H1 (cell line): ENCODE measurements at regions not wholly inside any gene's neighbourhood (a gene's known extent, or its start where the extent isn't known, plus 50 kb on each side); places are given as distances from the start of the nearest gene placed in this dataset.
"Not testable (repeated sequence)": the region's sequence is repeated elsewhere in the genome, so short reads cannot be mapped to it uniquely, and the experiment has no call there.

Experiments used
- CTCF ChIA-PET: fragments of 300-600 bp; sonication (Branson Sonifier 250); formaldehyde crosslinking; loops from one replicate; lab custom pipeline; 2021; ENCODE audit not compliant: partially characterized antibody; lab: Charles Lee
- POLR2A ChIA-PET: fragments of 300-600 bp; sonication (Branson Sonifier 250); formaldehyde crosslinking; loops from one replicate; lab custom pipeline; 2021; ENCODE audit warnings: inconsistent platforms; ENCODE audit not compliant: partially characterized antibody; lab: Charles Lee
- DNase-seq, 2 experiments: peaks; one replicate each; pipeline versions ENCODE4 v3.0.0 to v3.0.0-alpha.2; 2010 to 2022; ENCODE audit warnings: low spot score in 2 of 2, low read depth in 1 of 2, mixed read lengths in 1 of 2
- FAIRE-seq: peaks from 2 replicates; lab custom pipeline; 2011; peaks lifted over from hg19 to GRCh38; lab: Jason Lieb, UNC
- H2AFZ ChIP-seq: 2 replicates; pipeline ENCODE4 v1.8.1; 2012; ENCODE audit warnings: low read length, inconsistent platforms
- H2AK5ac ChIP-seq: 2 replicates; pipeline ENCODE4 v1.6.1; 2013; ENCODE audit warnings: low read depth, low read length
- H2BK120ac ChIP-seq: replicated peaks from 2 replicates; pipeline ENCODE3; 2013; ENCODE audit warnings: low read depth, low read length, inconsistent platforms
- H2BK12ac ChIP-seq: 2 replicates; pipeline ENCODE4 v1.6.1; 2013; ENCODE audit warnings: low read depth, low read length
- H2BK15ac ChIP-seq: 2 replicates; pipeline ENCODE4 v1.6.1; 2013; ENCODE audit warnings: low read length
- H2BK20ac ChIP-seq: 2 replicates; pipeline ENCODE4 v1.6.1; 2013; ENCODE audit warnings: low read length
- H2BK5ac ChIP-seq: 2 replicates; pipeline ENCODE4 v1.6.1; 2013; ENCODE audit warnings: low read depth, low read length
- H3K14ac ChIP-seq: 2 replicates; pipeline ENCODE4 v1.6.1; 2013; ENCODE audit warnings: inconsistent platforms; ENCODE audit not compliant: insufficient read length
- H3K18ac ChIP-seq: 2 replicates; pipeline ENCODE4 v1.6.1; 2013; ENCODE audit warnings: low read length; ENCODE audit errors: extremely low read depth
- H3K23ac ChIP-seq: 2 replicates; pipeline ENCODE4 v1.6.1; 2013; ENCODE audit warnings: inconsistent platforms; ENCODE audit not compliant: insufficient read length
- H3K23me2 ChIP-seq: 2 replicates; pipeline ENCODE4 v1.6.1; 2013; ENCODE audit warnings: low read depth, low read length
- H3K27ac ChIP-seq: 2 replicates; pipeline ENCODE4 v1.6.1; 2011; ENCODE audit warnings: low read depth, low read length, inconsistent platforms
- H3K27me3 ChIP-seq, 4 experiments: replicated peaks in 1 of 4; 1 replicate in 1 of 4; 2 replicates in 3 of 4; pipeline versions ENCODE4 v1.6.1 to v1.8.1; 2011 to 2013; ENCODE audit warnings: low read length in 3 of 4, mild to moderate bottlenecking in 3 of 4, inconsistent platforms in 2 of 4, mixed read lengths in 2 of 4, moderate library complexity in 1 of 4; ENCODE audit not compliant: control insufficient read depth in 3 of 4, insufficient read depth in 3 of 4; ENCODE audit errors: extremely low read depth in 1 of 4
- H3K36me3 ChIP-seq, 4 experiments: 2 replicates each; pipeline versions ENCODE4 v1.6.1 to v1.8.1; 2011 to 2013; ENCODE audit warnings: mild to moderate bottlenecking in 4 of 4, low read length in 3 of 4, moderate library complexity in 2 of 4, control low read depth in 1 of 4, inconsistent platforms in 1 of 4; ENCODE audit not compliant: insufficient read depth in 4 of 4, control insufficient read depth in 2 of 4
- H3K4ac ChIP-seq: replicated peaks from 2 replicates; pipeline ENCODE3; 2013; ENCODE audit warnings: low read length, low read depth, mixed read lengths, inconsistent platforms; ENCODE audit not compliant: insufficient read length
- H3K4me1 ChIP-seq, 4 experiments: replicated peaks in 1 of 4; 1 replicate in 1 of 4; 2 replicates in 3 of 4; pipeline versions ENCODE4 v1.6.1 to v1.8.1; 2011 to 2013; ENCODE audit warnings: low read length in 3 of 4, inconsistent platforms in 2 of 4, mixed read lengths in 1 of 4; ENCODE audit not compliant: insufficient read depth in 4 of 4, control insufficient read depth in 3 of 4
- H3K4me2 ChIP-seq, 2 experiments: 2 replicates each; pipeline versions ENCODE4 v1.6.1 to v1.8.1; 2011 to 2013; ENCODE audit warnings: low read depth in 2 of 2, low read length in 2 of 2, control low read depth in 1 of 2, inconsistent platforms in 1 of 2, mild to moderate bottlenecking in 1 of 2; ENCODE audit not compliant: insufficient read depth in 1 of 2
- H3K4me3 ChIP-seq, 4 experiments: fragments of 200-600, 300-600 bp in 1 of 4; sonication (generic), shearing (Covaris generic), sonication (Bioruptor Twin) in 1 of 4; 2 replicates each; pipeline versions ENCODE4 v1.5.1 to v1.8.1; 2011 to 2016; ENCODE audit warnings: low read length in 4 of 4, low read depth in 3 of 4, control low read depth in 2 of 4, inconsistent platforms in 2 of 4, mild to moderate bottlenecking in 2 of 4, mixed read lengths in 1 of 4, moderate library complexity in 1 of 4; ENCODE audit not compliant: insufficient read depth in 2 of 4; ENCODE audit errors: extremely low read depth in 1 of 4
- H3K56ac ChIP-seq: replicated peaks from 2 replicates; pipeline ENCODE3; 2013; ENCODE audit warnings: low read depth, mild to moderate bottlenecking, mixed read lengths, low read length, inconsistent platforms; ENCODE audit not compliant: insufficient read length
- H3K79me1 ChIP-seq: 2 replicates; pipeline ENCODE4 v1.6.1; 2013; ENCODE audit warnings: low read depth, low read length, control low read depth
- H3K79me2 ChIP-seq, 2 experiments: 2 replicates each; pipeline versions ENCODE4 v1.6.1 to v1.8.1; 2012 to 2013; ENCODE audit warnings: low read length in 2 of 2, mild to moderate bottlenecking in 2 of 2, inconsistent platforms in 1 of 2; ENCODE audit not compliant: insufficient read depth in 2 of 2, control insufficient read depth in 1 of 2
- H3K9ac ChIP-seq, 4 experiments: replicated peaks in 1 of 4; 1 replicate in 1 of 4; 2 replicates in 3 of 4; pipeline versions ENCODE4 v1.6.1 to v1.8.1; 2011 to 2013; ENCODE audit warnings: low read depth in 3 of 4, low read length in 3 of 4, control low read depth in 2 of 4, mild to moderate bottlenecking in 2 of 4, moderate library complexity in 2 of 4, inconsistent platforms in 1 of 4; ENCODE audit errors: extremely low read depth in 1 of 4
- H3K9me3 ChIP-seq, 2 experiments: 2 replicates each; pipeline versions ENCODE4 v1.6.1 to v1.8.1; 2012 to 2013; ENCODE audit warnings: mild to moderate bottlenecking in 2 of 2, moderate library complexity in 2 of 2, control low read depth in 1 of 2, inconsistent platforms in 1 of 2, low read depth in 1 of 2, low read length in 1 of 2, mixed read lengths in 1 of 2; ENCODE audit not compliant: insufficient read depth in 2 of 2
- H4K20me1 ChIP-seq, 2 experiments: replicated peaks in 1 of 2; 2 replicates each; pipeline versions ENCODE3 to v1.8.1; 2011 to 2013; ENCODE audit warnings: inconsistent platforms in 2 of 2, low read length in 2 of 2, mild to moderate bottlenecking in 1 of 2; ENCODE audit not compliant: insufficient read depth in 2 of 2, control insufficient read depth in 1 of 2
- H4K5ac ChIP-seq: 2 replicates; pipeline ENCODE4 v1.6.1; 2013; ENCODE audit warnings: low read length, low read depth, mixed read lengths, inconsistent platforms; ENCODE audit not compliant: insufficient read length
- H4K8ac ChIP-seq: 2 replicates; pipeline ENCODE4 v1.8.0; 2013; ENCODE audit warnings: mild to moderate bottlenecking, moderate library complexity, low read length, inconsistent platforms; ENCODE audit not compliant: insufficient read depth; ENCODE audit errors: extremely low read depth
- H4K91ac ChIP-seq: replicated peaks from 2 replicates; pipeline ENCODE3; 2013; ENCODE audit warnings: low read length, mixed read lengths, inconsistent platforms; ENCODE audit not compliant: insufficient read length
- POU5F1 ChIP-seq: IDR thresholded peaks from 2 replicates; pipeline ENCODE4 v1.6.1; 2011; ENCODE audit warnings: low read depth, mild to moderate bottlenecking, low read length, moderate library complexity
- WGBS, 2 experiments: shearing (Covaris generic) in 1 of 2; methylation state at CpG; one replicate each; pipeline versions ENCODE4 v1.1.6 to v1.1.7; 2013 to 2015; ENCODE audit warnings: low lambda C conversion rate in 2 of 2, mixed read lengths in 2 of 2, inconsistent platforms in 1 of 2, low coverage in 1 of 2, missing lambda C conversion rate in 1 of 2; ENCODE audit not compliant: insufficient replicate concordance in 2 of 2, insufficient coverage in 1 of 2, insufficient read length in 1 of 2; ENCODE audit errors: extremely low coverage in 1 of 2, missing lambda C conversion rate in 1 of 2; 5-methylcytosine and 5-hydroxymethylcytosine counted together

DNA sequence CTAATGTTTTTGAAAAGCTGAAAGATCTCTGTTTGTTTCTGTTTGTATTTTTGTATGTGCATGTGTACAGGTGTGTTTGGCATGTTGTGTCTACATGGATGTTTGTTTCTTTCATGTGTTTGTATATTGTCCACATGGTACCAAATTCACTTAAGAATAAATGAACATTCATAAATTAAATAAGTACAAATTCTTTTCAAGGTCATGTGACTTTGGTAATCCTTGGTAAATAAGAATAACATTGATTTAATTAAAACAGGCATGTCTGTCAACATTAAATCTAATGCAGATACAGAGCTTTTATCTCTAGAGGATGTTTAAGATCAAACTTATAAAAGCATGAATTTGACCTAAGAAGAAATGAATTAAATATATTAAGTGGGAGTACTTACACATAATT, 219.8 kb upstream of the EPHA7 start:
- no peak overlapping the region for H3K14ac ChIP-seq
- no peak overlapping the region for H3K4ac ChIP-seq
- H2BK20ac ChIP-seq: no peak overlapping the region
- no peaks in the 10 kb centered on the region for H4K20me1 ChIP-seq
- H3K4me1 ChIP-seq: no peaks in the 10 kb centered on the region; a peak in 1 of 7 replicates
- H3K79me1 ChIP-seq: no peaks in the 10 kb centered on the region
- H3K4me2 ChIP-seq: no peak overlapping the region
- no peaks in the 10 kb centered on the region; a peak in 1 of 4 replicates for H3K9me3 ChIP-seq
- no peak for FAIRE-seq
- no peak overlapping the region for H3K9ac ChIP-seq
- H3K23ac ChIP-seq: no peak overlapping the region
- no peak overlapping the region for H2BK12ac ChIP-seq
- no peak overlapping the region for H4K91ac ChIP-seq
- POLR2A ChIA-PET: no interaction called here
- DNase-seq: no peak
- no peak overlapping the region for H4K5ac ChIP-seq
- no peak for TF ChIP-seq POU5F1
- H2BK120ac ChIP-seq: no peak overlapping the region
- no peaks in the 10 kb centered on the region for H3K27me3 ChIP-seq
- no peaks in the 10 kb centered on the region for H3K23me2 ChIP-seq
- no peak overlapping the region for H2BK15ac ChIP-seq
- H2AK5ac ChIP-seq: no peak overlapping the region
- no peak overlapping the region for H3K27ac ChIP-seq
- no peaks in the 10 kb centered on the region for H3K36me3 ChIP-seq
- no peaks in the 10 kb centered on the region for H3K79me2 ChIP-seq
- H3K18ac ChIP-seq: no peak overlapping the region
- no peak overlapping the region for H3K4me3 ChIP-seq
- H3K56ac ChIP-seq: no peak overlapping the region
- CTCF ChIA-PET: no interaction called here
- H2AFZ ChIP-seq: no peak overlapping the region
- H2BK5ac ChIP-seq: no peak overlapping the region
- H4K8ac ChIP-seq: no peak overlapping the region

GRCh38 chr6:93636987-93637664, 217.8 kb upstream of the EPHA7 start:
- H3K4ac ChIP-seq, FAIRE-seq, H2BK120ac ChIP-seq, CTCF ChIA-PET, H3K9me3 ChIP-seq, H2BK15ac ChIP-seq, H4K5ac ChIP-seq, H3K27ac ChIP-seq, H3K14ac ChIP-seq, H3K79me2 ChIP-seq, H3K23ac ChIP-seq, POLR2A ChIA-PET, H3K23me2 ChIP-seq, H3K4me1 ChIP-seq, DNase-seq, H3K56ac ChIP-seq, H4K20me1 ChIP-seq, H3K18ac ChIP-seq, H2AK5ac ChIP-seq, H3K36me3 ChIP-seq, H3K79me1 ChIP-seq, H4K91ac ChIP-seq, H3K27me3 ChIP-seq: not testable (repeated sequence)
- peak overlapping the region; percentile 78 for H2BK5ac ChIP-seq
- peak overlapping the region in 2 of 4 experiments; percentile 12 to 31; a peak in 4 of 8 replicates for H3K4me3 ChIP-seq
- H4K8ac ChIP-seq: peak overlapping the region; percentile 92; the same call in 1 of the 2 replicates
- peak overlapping the region in 1 of 4 experiments; percentile 13; a peak in 1 of 7 replicates for H3K9ac ChIP-seq
- H3K4me2 ChIP-seq: peak overlapping the region in 1 of 2 experiments; percentile 7; a peak in 2 of 4 replicates
- H2BK20ac ChIP-seq: peak overlapping the region; percentile 90
- peak overlapping the region; percentile 97 for H2AFZ ChIP-seq
- H2BK12ac ChIP-seq: peak overlapping the region; percentile 80; the same call in 1 of the 2 replicates
- 75% methylated on average over 36 of the region's 38 CpGs; no CpG with 5 or more reads in 1 of the 2 experiments for WGBS, 2 experiments
